Testis (tissue), 2 donors: ENCODE measurements at regions not wholly inside any gene's neighbourhood (a gene's known extent, or its start where the extent isn't known, plus 50 kb on each side); places are given as distances from the start of the nearest gene placed in this dataset.

ENCODE experiments used
- DNase-seq: peaks from one replicate; pipeline ENCODE4 v3.0.0-alpha.2; 2019
- H3K27ac ChIP-seq, 2 donors: fragments of 200-600 bp; sonication (generic); one replicate each; pipeline ENCODE4 v1.5.1; 2019
- H3K27me3 ChIP-seq: fragments of 200-600 bp; sonication (generic); one replicate; pipeline ENCODE4 v1.5.1; 2019
- H3K36me3 ChIP-seq: fragments of 200-600 bp; sonication (generic); one replicate; pipeline ENCODE4 v1.5.1; 2017; ENCODE audit warnings: low read depth; ENCODE audit errors: missing control alignments
- H3K4me1 ChIP-seq: fragments of 200-600 bp; sonication (generic); one replicate; pipeline ENCODE4 v1.5.1; 2019
- H3K4me3 ChIP-seq, 2 donors: fragments of 200-600 bp; sonication (generic); one replicate each; pipeline ENCODE4 v1.5.1; 2017 to 2019
- H3K9me3 ChIP-seq: fragments of 200-600 bp; sonication (generic); one replicate; pipeline ENCODE4 v1.5.1; 2017
- CTCF ChIP-seq, 3 experiments: fragments of 450-650 bp in 2 of 3; fragments of 200-600 bp in 1 of 3; sonication (generic) in 1 of 3; IDR thresholded peaks; one replicate each; pipeline ENCODE4 v1.5.1; 2016 to 2019; ENCODE audit warnings: antibody characterized with exemption in 3 of 3, mild to moderate bottlenecking in 2 of 3, moderate library complexity in 1 of 3
- POLR2A ChIP-seq: fragments of 450-650 bp; IDR thresholded peaks from one replicate; pipeline ENCODE4 v1.6.1; 2017; ENCODE audit warnings: antibody characterized with exemption, mild to moderate bottlenecking, moderate library complexity
- WGBS, 2 donors: methylation state at CpG; one replicate each; pipeline ENCODE4 v1.1.5; 2018; 5-methylcytosine and 5-hydroxymethylcytosine counted together
- intact Hi-C: fragments of 100-400 bp; cut with DNase I; formaldehyde crosslinking; loops from one replicate; pipeline ENCODE4 v1.15.1; 2023; ENCODE audit warnings: low total_unique reads

- Histone ChIP-seq H3K27ac (no peak overlapping the region), H3K4me3 (no peak overlapping the region), H3K9me3 (no peaks in the 10 kb centered on the region), H3K4me1 (no peaks in the 10 kb centered on the region), H3K36me3 (no peaks in the 10 kb centered on the region), H3K27me3 (no peaks in the 10 kb centered on the region)
- WGBS, 2 donors = 69 to 78% methylated on average over 3 of the region's 3 CpGs
- TF ChIP-seq POLR2A = no peak
- TF ChIP-seq CTCF (IDR thresholded peaks at IDR 0.05) = no peak
- DNase-seq = no peak
- intact Hi-C loops = no loop called here
These were observed 921.0 kb downstream of the ADGRL2 start for GRCh38 chr1:82721702-82722101.

- TF ChIP-seq POLR2A = no peak
- TF ChIP-seq CTCF (IDR thresholded peaks at IDR 0.05) = no peak
- Histone ChIP-seq H3K36me3 (no peaks in the 10 kb centered on the region), H3K9me3 (no peaks in the 10 kb centered on the region), H3K4me1 (no peaks in the 10 kb centered on the region), H3K27me3 (no peaks in the 10 kb centered on the region), H3K27ac (no peak overlapping the region), H3K4me3 (no peak overlapping the region)
- no peak for DNase-seq
- WGBS, 2 donors = 77 to 88% methylated on average over 1 of the region's 1 CpG
- intact Hi-C loops = no loop called here
These were observed 918.1 kb downstream of the ADGRL2 start for GRCh38 chr1:82718719-82719419.

- no peak overlapping the region for H3K27ac ChIP-seq
- H3K36me3 ChIP-seq = no peaks in the 10 kb centered on the region
- TF ChIP-seq CTCF (IDR thresholded peaks at IDR 0.05) (no peak), POLR2A (no peak)
- intact Hi-C loops = no loop called here
- no peak overlapping the region for H3K4me3 ChIP-seq
- DNase-seq = no peak
- no peaks in the 10 kb centered on the region for H3K9me3 ChIP-seq
- H3K27me3 ChIP-seq = peaks cover 4% of the 10 kb centered on the region
- no peaks in the 10 kb centered on the region for H3K4me1 ChIP-seq
These were observed 909.4 kb downstream of the ADGRL2 start for GRCh38 chr1:82710091-82710490.

GRCh38 chr1:82707681-82708080, 906.9 kb downstream of the ADGRL2 start:
- WGBS, 2 donors = 89 to 93% methylated on average over 1 of the region's 1 CpG
- Histone ChIP-seq H3K9me3 (no peaks in the 10 kb centered on the region), H3K4me3 (no peak overlapping the region), H3K27me3 (no peaks in the 10 kb centered on the region), H3K4me1 (no peaks in the 10 kb centered on the region), H3K36me3 (no peaks in the 10 kb centered on the region), H3K27ac (no peak overlapping the region)
- TF ChIP-seq POLR2A = no peak
- no peak for TF ChIP-seq CTCF (IDR thresholded peaks at IDR 0.05)
- intact Hi-C loops = no loop called here
- DNase-seq = no peak

- WGBS, 2 donors = 73 to 89% methylated on average over 2 of the region's 2 CpGs
These were observed 906.0 kb downstream of the ADGRL2 start for GRCh38 chr1:82706741-82707140.

More at GRCh38 chr1:82706741-82707140, 906.0 kb downstream of the ADGRL2 start:
- no peaks in the 10 kb centered on the region for H3K36me3 ChIP-seq
- no peak for DNase-seq
- no peaks in the 10 kb centered on the region for H3K9me3 ChIP-seq
- no peak overlapping the region for H3K27ac ChIP-seq
- H3K4me3 ChIP-seq = no peak overlapping the region
- intact Hi-C loops = no loop called here
- no peak for TF ChIP-seq POLR2A
- H3K4me1 ChIP-seq = no peaks in the 10 kb centered on the region
- no peaks in the 10 kb centered on the region for H3K27me3 ChIP-seq
